Astrocyte of the spinal cord (primary cell): ENCODE measurements at regions not wholly inside any gene's neighbourhood (a gene's known extent, or its start where the extent isn't known, plus 50 kb on each side); places are given as distances from the start of the nearest gene placed in this dataset.

Experiments
- DNase-seq: peaks from one replicate; pipeline ENCODE4 v3.0.0; 2011; ENCODE audit warnings: low read depth, low spot score
- H3K4me3 ChIP-seq: 2 replicates; pipeline ENCODE4 v1.5.1; 2011; ENCODE audit warnings: low read depth, mild to moderate bottlenecking, low read length, moderate library complexity
- CTCF ChIP-seq: IDR thresholded peaks from 2 replicates; pipeline ENCODE4 v1.5.1; 2012; ENCODE audit warnings: low read depth, mild to moderate bottlenecking, low read length, inconsistent platforms
- in situ Hi-C: cut with HindIII; loops from 2 replicates; pipeline ENCODE4 v1.10.0; 2017; ENCODE audit warnings: low sequenced_read_pairs

DNA sequence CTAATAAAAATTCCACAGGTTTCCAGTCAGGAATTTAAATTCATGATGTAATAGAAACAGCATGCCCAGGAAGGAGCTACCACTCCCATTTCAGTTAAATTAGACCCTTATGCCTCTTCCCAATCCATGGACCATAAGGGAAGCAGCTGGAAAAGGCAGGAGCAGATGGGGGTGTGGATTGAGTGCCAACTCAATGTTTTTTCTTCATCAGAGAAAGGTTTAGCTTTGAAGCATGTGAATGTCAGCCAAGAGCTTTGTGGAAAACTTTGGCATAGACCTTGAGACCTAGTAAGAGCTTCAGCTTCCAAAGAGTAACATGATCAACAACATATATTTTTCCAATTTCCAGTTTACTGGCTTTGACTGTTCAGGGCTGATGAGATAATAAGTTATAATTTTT lies 2139.9 kb downstream of the PCDH9 start:
- TF ChIP-seq CTCF, result no peak
- peak; percentile 17 for DNase-seq
- in situ Hi-C loops, result no loop called here
- no peak overlapping the region for H3K4me3 ChIP-seq

- no peak for TF ChIP-seq CTCF
- DNase-seq, result no peak
- in situ Hi-C loops, result no loop called here
- H3K4me3 ChIP-seq, result no peak overlapping the region
Observed at GRCh38 chr13:65088906-65089305, 2141.2 kb downstream of the PCDH9 start.

- H3K4me3 ChIP-seq, result no peak overlapping the region
- TF ChIP-seq CTCF, result no peak
- in situ Hi-C loops, result no loop called here
- no peak for DNase-seq
Observed at GRCh38 chr13:65085977-65086376, 2144.2 kb downstream of the PCDH9 start.

GRCh38 chr13:65074248-65074647 lies 2155.9 kb downstream of the PCDH9 start:
- in situ Hi-C loops, result no loop called here
- no peak for TF ChIP-seq CTCF
- H3K4me3 ChIP-seq, result no peak overlapping the region
- DNase-seq, result no peak

DNA sequence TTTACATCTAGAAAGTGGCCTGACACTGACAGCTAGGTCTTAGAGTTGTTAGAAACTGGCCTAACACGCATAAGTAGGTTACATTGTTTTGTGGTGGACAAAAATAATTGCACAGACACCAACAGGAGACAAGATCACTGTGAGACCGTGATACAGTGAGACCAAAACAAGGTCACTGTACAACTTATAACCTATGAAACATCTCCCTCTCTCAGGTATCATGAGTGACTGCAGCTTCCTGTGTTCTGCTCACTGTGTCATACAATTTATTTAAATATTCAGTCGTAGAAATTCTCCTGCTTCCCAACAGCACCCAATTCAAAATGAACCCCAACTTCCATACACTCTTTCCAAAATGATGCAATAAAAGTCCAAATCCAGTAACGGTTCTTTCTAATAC lies 2165.2 kb downstream of the PCDH9 start:
- no peak overlapping the region for H3K4me3 ChIP-seq
- no peak for TF ChIP-seq CTCF
- in situ Hi-C loops, result no loop called here
- no peak for DNase-seq

DNA sequence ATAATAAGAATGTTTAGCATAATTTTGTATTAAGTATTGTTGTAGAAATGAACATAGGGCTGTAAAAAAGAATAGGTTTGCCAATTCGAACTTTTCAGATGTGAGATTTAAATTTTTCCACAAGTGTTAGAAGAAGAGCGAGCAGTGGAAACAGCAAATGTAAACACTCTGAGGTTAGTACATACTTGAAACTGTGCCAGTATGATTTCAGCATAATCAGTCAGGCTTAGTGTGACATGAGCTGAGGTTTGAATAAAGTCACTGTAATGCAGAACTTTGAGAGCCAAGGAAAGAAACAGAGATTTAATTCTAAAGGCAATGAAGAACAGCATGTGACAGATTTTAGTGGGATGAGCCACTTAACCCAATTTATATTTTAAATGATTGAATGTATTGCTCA lies 2166.4 kb downstream of the PCDH9 start:
- TF ChIP-seq CTCF, result no peak
- in situ Hi-C loops, result no loop called here
- peak; percentile 73 for DNase-seq
- H3K4me3 ChIP-seq, result no peak overlapping the region

- H3K4me3 ChIP-seq, result no peak overlapping the region
- in situ Hi-C loops, result no loop called here
- no peak for DNase-seq
- no peak for TF ChIP-seq CTCF
Observed at GRCh38 chr13:65057986-65058385, 2172.2 kb downstream of the PCDH9 start.
